GM19351 (cell line): ENCODE measurements at regions not wholly inside any gene's neighbourhood (a gene's known extent, or its start where the extent isn't known, plus 50 kb on each side); places are given as distances from the start of the nearest gene placed in this dataset.

Experiments
- ATAC-seq: cut with Tn5 transposase; IDR thresholded peaks from one replicate; pipeline ENCODE4 v1.9.1; 2021; ENCODE audit warnings: mild to moderate bottlenecking, moderate library complexity; ENCODE audit not compliant: unreplicated experiment

GRCh38 chr2:138104071-138104470 lies 139.8 kb downstream of the HNMT start:
- no peak for ATAC-seq

- ATAC-seq: no peak
Observed at GRCh38 chr2:138105358-138105757, 141.1 kb downstream of the HNMT start.

GRCh38 chr2:138106606-138107005 lies 142.3 kb downstream of the HNMT start:
- ATAC-seq: no peak

- ATAC-seq: no peak
Observed at GRCh38 chr2:138107288-138107687, 143.0 kb downstream of the HNMT start.

- ATAC-seq: no peak
Observed at GRCh38 chr2:138110453-138111083, 146.3 kb downstream of the HNMT start.

GRCh38 chr2:138112536-138112935 lies 148.3 kb downstream of the HNMT start:
- no peak for ATAC-seq

GRCh38 chr2:138113871-138114525 lies 149.7 kb downstream of the HNMT start:
- no peak for ATAC-seq

GRCh38 chr2:138115666-138116065 lies 151.4 kb downstream of the HNMT start:
- no peak for ATAC-seq

GRCh38 chr2:138116456-138116855 lies 152.2 kb downstream of the HNMT start:
- no peak for ATAC-seq

GRCh38 chr2:138121666-138122661 lies 157.7 kb downstream of the HNMT start:
- peak; percentile 83 for ATAC-seq

- ATAC-seq: no peak
Observed at GRCh38 chr2:138122891-138123290, 158.6 kb downstream of the HNMT start.

- ATAC-seq: no peak
Observed at GRCh38 chr2:138123741-138124140, 159.5 kb downstream of the HNMT start.

GRCh38 chr2:138124521-138124920 lies 160.2 kb downstream of the HNMT start:
- no peak for ATAC-seq

- no peak for ATAC-seq
Observed at GRCh38 chr2:138125306-138126288, 161.3 kb downstream of the HNMT start.

- no peak for ATAC-seq
Observed at GRCh38 chr2:138132108-138132507, 167.8 kb downstream of the HNMT start.

GRCh38 chr2:138137949-138138348 lies 173.7 kb downstream of the HNMT start:
- ATAC-seq: no peak

GRCh38 chr2:138147796-138148195 lies 183.5 kb downstream of the HNMT start:
- ATAC-seq: no peak

GRCh38 chr2:138155304-138155703 lies 191.0 kb downstream of the HNMT start:
- no peak for ATAC-seq

- no peak for ATAC-seq
Observed at GRCh38 chr2:138157372-138157771, 193.1 kb downstream of the HNMT start.

- no peak for ATAC-seq
Observed at GRCh38 chr2:138170485-138170884, 206.2 kb downstream of the HNMT start.
